Liver (tissue), 8 donors: ENCODE measurements at regions not wholly inside any gene's neighbourhood (a gene's known extent, or its start where the extent isn't known, plus 50 kb on each side); places are given as distances from the start of the nearest gene placed in this dataset.

Experiments
- DNase-seq: peaks from one replicate; pipeline ENCODE4 v3.0.0-alpha.2; 2017; ENCODE audit warnings: low spot score
- H3K27ac ChIP-seq, 2 donors: one replicate each; pipeline ENCODE4 v1.7.0; 2013; ENCODE audit warnings: inconsistent platforms in 2 of 2, low read length in 2 of 2, control low read depth in 1 of 2, low read depth in 1 of 2, mild to moderate bottlenecking in 1 of 2
- H3K27me3 ChIP-seq, 4 donors: one replicate each; pipeline versions ENCODE4 v1.6.1 to v1.7.0; 2013; ENCODE audit warnings: low read length in 3 of 4, inconsistent platforms in 1 of 4, mild to moderate bottlenecking in 1 of 4, moderate library complexity in 1 of 4; ENCODE audit not compliant: control insufficient read depth in 4 of 4, insufficient read depth in 4 of 4
- H3K36me3 ChIP-seq, 4 donors: one replicate each; pipeline versions ENCODE4 v1.6.1 to v1.7.0; 2013; ENCODE audit warnings: low read length in 3 of 4, mild to moderate bottlenecking in 3 of 4, low read depth in 1 of 4, moderate library complexity in 1 of 4; ENCODE audit not compliant: control insufficient read depth in 4 of 4, insufficient read depth in 3 of 4
- H3K4me1 ChIP-seq, 4 donors: one replicate each; pipeline versions ENCODE4 v1.6.1 to v1.7.0; 2013; ENCODE audit warnings: low read length in 3 of 4, mild to moderate bottlenecking in 3 of 4, moderate library complexity in 1 of 4; ENCODE audit not compliant: control insufficient read depth in 4 of 4, insufficient read depth in 4 of 4
- H3K4me3 ChIP-seq, 3 donors: one replicate each; pipeline versions ENCODE4 v1.6.1 to v1.7.0; 2013; ENCODE audit warnings: low read length in 3 of 3, control low read depth in 1 of 3, low read depth in 1 of 3, mild to moderate bottlenecking in 1 of 3
- H3K9ac ChIP-seq, 2 donors: one replicate each; pipeline ENCODE4 v1.7.0; 2013; ENCODE audit warnings: low read length in 2 of 2, mild to moderate bottlenecking in 2 of 2, moderate library complexity in 2 of 2, control low read depth in 1 of 2, low read depth in 1 of 2
- H3K9me3 ChIP-seq, 4 donors: one replicate each; pipeline versions ENCODE4 v1.6.1 to v1.7.0; 2013; ENCODE audit warnings: low read length in 3 of 4; ENCODE audit not compliant: control insufficient read depth in 4 of 4
- ATF3 ChIP-seq: IDR thresholded peaks from 2 replicates; pipeline ENCODE4 v1.6.1; 2016; ENCODE audit warnings: antibody characterized with exemption
- CTCF ChIP-seq: fragments of 150-350 bp; IDR thresholded peaks from 2 replicates; pipeline ENCODE4 v1.5.1; 2017; ENCODE audit warnings: improper control_type of control experiment, low read depth, low read length; ENCODE audit not compliant: missing input control
- EGR1 ChIP-seq, 2 donors: IDR thresholded peaks; 2 replicates each; pipeline ENCODE4 v1.6.1; 2016 to 2018; ENCODE audit warnings: antibody characterized with exemption in 2 of 2, low read depth in 2 of 2
- FOXA2 ChIP-seq: IDR thresholded peaks from 2 replicates; pipeline ENCODE4 v1.6.1; 2016; ENCODE audit warnings: antibody characterized with exemption
- GABPA ChIP-seq, 2 donors: IDR thresholded peaks in 1 of 2; conservative IDR thresholded peaks in 1 of 2; 2 replicates each; pipeline ENCODE4 v1.6.1; 2016; ENCODE audit warnings: antibody characterized with exemption in 2 of 2, mild to moderate bottlenecking in 1 of 2, moderate library complexity in 1 of 2
- HNF4A ChIP-seq, 2 donors: conservative IDR thresholded peaks; 2 replicates each; pipeline ENCODE4 v1.6.1; 2016; ENCODE audit warnings: antibody characterized with exemption in 2 of 2, mild to moderate bottlenecking in 2 of 2
- HNF4G ChIP-seq: IDR thresholded peaks from 2 replicates; pipeline ENCODE4 v1.6.1; 2016; ENCODE audit warnings: antibody characterized with exemption
- JUND ChIP-seq, 2 donors: IDR thresholded peaks; 2 replicates each; pipeline ENCODE4 v1.6.1; 2016; ENCODE audit warnings: antibody characterized with exemption in 2 of 2
- NR2F2 ChIP-seq: IDR thresholded peaks from 2 replicates; pipeline ENCODE4 v1.6.1; 2016; ENCODE audit warnings: antibody characterized with exemption
- RAD21 ChIP-seq, 2 donors: IDR thresholded peaks; 2 replicates each; pipeline ENCODE4 v1.6.1; 2016; ENCODE audit warnings: antibody characterized with exemption in 2 of 2, mild to moderate bottlenecking in 2 of 2
- REST ChIP-seq: IDR thresholded peaks from 2 replicates; pipeline ENCODE4 v1.6.1; 2016; ENCODE audit warnings: antibody characterized with exemption, mild to moderate bottlenecking
- RXRA ChIP-seq, 2 donors: IDR thresholded peaks; 2 replicates each; pipeline ENCODE4 v1.6.1; 2017 to 2018; ENCODE audit warnings: antibody characterized with exemption in 2 of 2, mild to moderate bottlenecking in 1 of 2
- TAF1 ChIP-seq: conservative IDR thresholded peaks from 2 replicates; pipeline ENCODE4 v1.6.1; 2016; ENCODE audit warnings: antibody characterized with exemption, mild to moderate bottlenecking
- YY1 ChIP-seq: IDR thresholded peaks from 2 replicates; pipeline ENCODE4 v1.6.1; 2016; ENCODE audit warnings: antibody characterized with exemption, mild to moderate bottlenecking
- ZBTB33 ChIP-seq: IDR thresholded peaks from 2 replicates; pipeline ENCODE4 v1.6.1; 2016; ENCODE audit warnings: antibody characterized with exemption
- WGBS: extraction: QIAGEN DNeasy Blood & Tissue Kit; methylation state at CpG from one replicate; pipeline ENCODE4 v1.1.7; 2013; 5-methylcytosine and 5-hydroxymethylcytosine counted together
- TF ChIP-seq, protein P1 (sequence below): IDR thresholded peaks from 2 replicates; pipeline ENCODE4 v1.6.1; 2016; ENCODE audit warnings: antibody characterized with exemption
- donor health status: healthy.
- donor health status: healthy.
- donor health status: healthy.
- donor health status: healthy.
- donor health status: healthy.

- no peak overlapping the region for H3K9ac ChIP-seq
- DNase-seq: no peak
- H3K27me3 ChIP-seq: no peaks in the 10 kb centered on the region
- H3K4me3 ChIP-seq: no peak overlapping the region
- peaks cover 0 to 3% (median 0%) of the 10 kb centered on the region in 4 donors for H3K9me3 ChIP-seq
- H3K27ac ChIP-seq: no peak overlapping the region
- no peak for TF ChIP-seq JUND (IDR thresholded peaks at IDR 0.05)
- TF ChIP-seq CTCF: no peak
- TF ChIP-seq FOXA2: no peak
- TF ChIP-seq HNF4G: no peak
- TF ChIP-seq HNF4A (conservative IDR thresholded peaks at IDR 0.05): no peak
- TF ChIP-seq RAD21 (IDR thresholded peaks at IDR 0.05): no peak
- no peak for TF ChIP-seq NR2F2
- no peak for TF ChIP-seq ZBTB33
- no peak for TF ChIP-seq ATF3
- no peak for TF ChIP-seq GABPA (IDR thresholded peaks at IDR 0.05 in 1 of 2, conservative IDR thresholded peaks at IDR 0.05 in 1 of 2)
- TF ChIP-seq REST: no peak
- TF ChIP-seq EGR1 (IDR thresholded peaks at IDR 0.05; ENCODE audit: low read depth in 2 of 2): no peak
- TF ChIP-seq, protein P1, sequence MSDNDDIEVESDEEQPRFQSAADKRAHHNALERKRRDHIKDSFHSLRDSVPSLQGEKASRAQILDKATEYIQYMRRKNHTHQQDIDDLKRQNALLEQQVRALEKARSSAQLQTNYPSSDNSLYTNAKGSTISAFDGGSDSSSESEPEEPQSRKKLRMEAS: no peak
- TF ChIP-seq RXRA (IDR thresholded peaks at IDR 0.05): no peak
- no peak for TF ChIP-seq TAF1
- no peak for TF ChIP-seq YY1
- 91% methylated on average over 2 of the region's 2 CpGs for WGBS
- no peaks in the 10 kb centered on the region for H3K36me3 ChIP-seq
- H3K4me1 ChIP-seq: no peaks in the 10 kb centered on the region
These were observed 108.1 kb upstream of the NIPBL start for GRCh38 chr5:36768450-36768849.
